NCI-H510A (cell line): ENCODE measurements at regions not wholly inside any gene's neighbourhood (a gene's known extent, or its start where the extent isn't known, plus 50 kb on each side); places are given as distances from the start of the nearest gene placed in this dataset.
"Not testable (repeated sequence)": the region's sequence is repeated elsewhere in the genome, so short reads cannot be mapped to it uniquely, and the experiment has no call there.

Experiments
- DNase-seq: peaks from one replicate; lab custom pipeline; 2025; lab: John Stamatoyannopoulos, UW

DNA sequence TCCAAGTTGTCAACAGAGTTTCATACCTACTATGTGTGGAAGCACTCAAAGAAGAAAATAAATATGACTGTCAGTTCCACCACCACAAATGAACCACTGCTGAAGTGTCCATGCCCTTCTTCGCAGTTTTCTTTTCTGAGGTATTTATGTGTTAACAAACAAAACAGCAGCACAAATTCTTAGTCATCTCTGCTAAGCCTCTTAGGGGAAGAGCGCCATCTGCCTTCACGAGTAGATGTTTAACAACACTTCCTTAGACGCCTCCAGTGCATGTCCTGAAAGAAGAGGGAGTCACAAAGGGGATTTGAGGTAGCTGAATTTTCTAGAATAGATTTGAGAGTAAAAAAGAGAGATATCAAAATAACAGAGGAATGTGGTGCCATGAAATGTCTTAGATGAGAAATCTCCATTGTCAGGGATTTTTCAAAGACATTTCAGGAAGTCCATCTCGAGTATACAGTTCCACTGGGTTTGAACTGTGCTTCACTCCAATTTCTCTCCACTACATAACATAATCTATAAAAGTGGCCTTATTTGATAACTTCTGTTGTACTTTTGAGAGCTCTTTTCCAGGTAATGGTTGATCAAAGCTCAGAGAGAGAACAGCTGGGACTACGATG, 775.3 kb upstream of the POM121L12 start:
- no peak for DNase-seq

DNA sequence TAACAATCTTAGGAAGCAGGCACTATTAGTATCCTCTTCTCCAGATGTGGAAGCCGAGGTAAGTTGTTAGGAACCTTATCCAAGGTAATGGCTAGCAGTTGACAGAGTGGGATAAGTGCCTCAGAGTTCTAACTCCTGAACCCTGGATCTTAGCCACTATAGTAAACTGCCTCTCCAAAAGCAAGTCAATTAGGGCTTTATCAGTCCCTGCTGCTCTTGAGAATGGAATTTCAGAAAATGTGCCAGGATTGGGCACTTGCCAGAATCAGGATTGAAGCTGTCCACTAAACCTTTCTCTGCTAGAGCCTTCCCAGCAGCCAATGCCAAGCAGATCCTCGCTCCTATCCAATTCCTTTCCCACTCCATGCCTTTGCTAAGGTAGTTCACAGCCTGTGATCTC, 777.5 kb upstream of the POM121L12 start:
- DNase-seq = no peak

DNA sequence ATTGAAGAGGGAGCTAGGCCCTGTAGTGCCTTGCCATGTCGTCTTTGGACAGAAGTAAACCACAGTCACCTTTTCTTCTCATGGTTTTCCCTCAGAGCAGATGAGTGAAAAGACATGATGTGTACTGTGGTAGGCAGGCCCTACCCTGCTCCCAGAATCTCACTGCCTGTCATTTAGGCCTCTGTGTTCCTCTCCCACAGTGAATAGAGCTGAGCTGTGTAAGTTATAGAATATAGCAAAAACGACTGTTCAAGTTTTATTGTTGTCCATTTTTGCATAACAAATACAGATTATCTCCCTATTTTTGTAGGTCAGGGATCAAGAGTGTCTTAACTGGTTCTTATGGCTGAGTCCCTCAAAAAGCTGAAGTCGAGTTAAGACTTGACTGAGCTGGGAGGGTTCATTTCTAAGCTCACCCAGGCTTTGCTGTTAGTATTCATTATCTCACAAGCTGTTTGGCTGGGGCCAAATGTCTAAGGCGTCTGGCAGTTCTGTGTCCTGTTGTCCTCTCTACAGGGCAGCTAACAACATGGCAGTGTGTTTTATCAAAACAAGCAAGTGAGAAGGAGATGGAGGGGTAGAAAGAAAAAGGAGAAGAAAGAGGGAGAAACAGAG, 780.9 kb upstream of the POM121L12 start:
- no peak for DNase-seq

DNA sequence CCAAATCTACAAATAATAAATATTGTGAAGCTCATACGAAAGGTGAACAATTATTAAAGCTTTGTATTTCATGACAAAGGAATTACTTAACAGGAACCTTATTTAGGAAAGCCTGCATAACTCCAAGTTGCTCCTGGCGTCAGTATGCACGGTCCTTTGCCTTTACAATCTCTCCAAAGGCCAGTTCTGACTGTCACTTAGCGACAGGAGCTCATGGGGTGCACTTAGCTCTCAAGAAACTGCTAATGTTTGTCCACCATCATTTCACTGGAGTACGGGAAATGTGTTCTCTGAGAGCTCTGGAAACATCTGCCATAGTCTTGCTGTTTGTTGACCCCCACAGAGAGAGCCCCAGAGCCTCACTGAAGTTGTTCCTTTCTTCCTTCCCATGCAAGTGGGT, 781.5 kb upstream of the POM121L12 start:
- no peak for DNase-seq

DNA sequence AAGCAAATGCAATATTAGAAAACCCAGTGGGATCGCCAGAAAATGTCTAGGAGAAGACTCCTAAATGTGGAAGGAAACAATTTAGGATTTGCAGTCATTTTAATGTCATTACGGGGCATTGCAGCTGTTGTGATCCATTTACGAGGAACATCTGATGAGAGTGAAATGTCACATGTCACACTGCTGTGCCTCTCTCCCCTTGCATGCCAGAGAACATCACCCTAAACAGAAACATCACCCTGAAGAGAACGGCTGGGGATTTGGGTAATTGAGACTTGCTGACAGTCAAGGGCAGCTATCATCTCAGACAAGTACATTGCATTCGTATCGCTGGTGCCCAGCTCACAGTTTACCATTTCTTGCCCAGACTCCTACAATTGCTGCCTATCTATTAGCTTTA, 785.7 kb upstream of the POM121L12 start:
- no peak for DNase-seq

DNA sequence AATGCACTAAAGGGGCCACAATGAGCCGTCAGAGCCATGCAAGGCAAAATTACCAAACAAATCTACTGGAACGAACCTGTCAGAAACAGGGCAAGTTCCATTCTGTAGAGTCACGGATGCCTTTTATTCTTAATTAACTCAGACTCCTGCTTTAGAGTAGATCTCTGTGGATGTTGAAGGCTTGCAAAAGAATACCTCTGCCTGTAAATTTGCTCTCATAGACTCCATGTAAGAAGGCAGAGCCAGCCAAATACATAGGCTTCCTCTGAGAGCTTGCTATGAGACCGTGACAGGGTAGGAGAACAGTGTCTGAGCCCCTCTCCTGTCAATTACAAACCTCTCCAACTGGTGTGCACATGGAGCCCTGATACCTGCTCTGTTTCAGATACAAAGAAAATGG, 787.9 kb upstream of the POM121L12 start:
- no peak for DNase-seq

DNA sequence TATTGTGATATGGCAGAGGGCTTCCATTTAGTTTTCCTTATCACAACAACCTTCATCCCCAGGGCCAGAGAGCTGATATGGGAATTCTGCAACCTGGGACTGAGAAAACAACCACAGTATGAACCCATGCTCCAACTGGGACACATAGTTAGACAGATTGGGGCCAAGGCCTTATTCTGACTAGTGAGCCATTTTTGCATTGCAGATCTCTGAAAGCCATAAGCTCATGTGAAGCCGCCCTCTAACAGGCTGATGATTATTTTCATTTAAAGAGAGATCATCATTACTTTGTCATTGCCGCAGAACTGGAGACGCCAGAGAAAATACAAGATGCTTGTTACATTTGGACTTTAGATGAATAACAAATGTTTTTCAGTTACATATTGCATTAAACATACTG, 791.7 kb upstream of the POM121L12 start:
- no peak for DNase-seq

DNA sequence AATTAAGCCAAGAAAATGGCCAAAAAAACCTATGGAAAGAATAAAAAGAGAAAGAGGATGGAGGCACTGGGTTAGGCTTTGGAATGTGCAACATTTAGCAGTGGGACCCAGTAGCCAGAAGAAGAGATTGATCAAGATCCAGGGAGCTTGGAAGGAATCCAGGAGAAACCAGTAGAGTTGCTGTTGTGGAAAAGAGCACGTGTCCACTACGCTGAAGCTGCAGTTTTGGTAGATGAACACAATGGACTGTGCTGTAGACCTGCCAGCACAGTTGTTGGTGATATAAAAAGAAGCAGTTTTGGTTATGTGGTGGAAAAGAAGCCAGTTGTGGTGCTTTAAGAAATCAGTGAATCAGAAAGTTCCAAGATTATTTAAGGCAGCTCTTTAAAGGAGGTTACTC, 802.2 kb upstream of the POM121L12 start:
- no peak for DNase-seq

DNA sequence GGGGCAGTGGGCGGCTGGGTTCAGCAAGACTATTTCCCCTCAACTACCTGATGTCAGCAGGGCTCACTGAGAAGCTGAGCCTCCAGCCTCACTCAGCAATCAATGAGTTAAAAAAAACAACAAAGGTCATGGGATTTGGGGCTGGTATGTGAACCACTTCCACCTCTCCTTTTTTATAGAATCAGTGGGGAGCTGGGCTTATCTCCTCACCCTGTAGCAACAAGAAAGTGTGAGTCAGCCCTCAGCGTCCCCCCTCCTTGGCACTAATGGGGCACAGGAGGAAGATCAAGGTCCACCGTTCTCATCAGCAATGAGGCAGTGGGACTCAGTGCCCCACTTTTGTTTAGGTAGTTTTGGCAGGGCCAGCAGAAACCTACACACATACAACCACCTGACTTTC, 823.5 kb upstream of the POM121L12 start:
- DNase-seq = no peak

DNA sequence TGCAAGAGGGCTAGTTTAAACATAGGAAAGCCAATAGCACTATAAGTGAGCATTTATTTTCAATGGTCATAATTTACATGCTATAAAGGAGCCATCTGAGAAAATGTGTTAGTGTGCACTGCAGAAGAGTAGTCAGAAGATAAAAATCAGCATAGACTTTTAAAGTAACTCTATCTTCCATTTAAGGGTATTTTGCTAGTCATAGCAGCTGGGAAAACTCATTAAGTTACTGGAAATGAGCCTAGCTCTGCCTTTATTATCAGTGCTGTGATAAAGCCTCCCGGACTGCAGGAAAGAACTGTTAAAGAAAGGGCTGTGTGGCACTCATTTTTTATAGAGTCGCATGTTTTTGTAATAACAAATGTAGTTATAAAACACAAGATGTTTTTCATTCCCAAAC, 825.8 kb upstream of the POM121L12 start:
- no peak for DNase-seq

DNA sequence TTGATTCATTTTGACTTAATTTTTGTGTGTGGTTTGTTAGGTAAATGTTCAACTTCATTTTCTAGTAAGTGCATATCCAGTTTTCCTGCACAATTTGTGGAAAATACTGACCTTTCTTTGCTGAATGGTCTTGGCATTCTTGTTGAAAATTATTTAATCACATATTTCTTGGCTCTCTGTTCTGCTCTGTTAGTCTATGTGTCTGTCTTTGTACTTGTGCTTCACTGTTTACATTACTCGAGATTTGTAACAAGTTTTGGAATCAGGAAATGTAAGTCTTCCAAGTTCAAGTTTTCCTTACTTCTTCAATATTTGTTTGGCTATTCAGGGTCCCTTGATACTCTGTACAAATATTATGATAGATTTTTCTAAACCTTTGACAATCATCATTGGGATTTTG, 838.2 kb upstream of the POM121L12 start:
- no peak for DNase-seq

DNA sequence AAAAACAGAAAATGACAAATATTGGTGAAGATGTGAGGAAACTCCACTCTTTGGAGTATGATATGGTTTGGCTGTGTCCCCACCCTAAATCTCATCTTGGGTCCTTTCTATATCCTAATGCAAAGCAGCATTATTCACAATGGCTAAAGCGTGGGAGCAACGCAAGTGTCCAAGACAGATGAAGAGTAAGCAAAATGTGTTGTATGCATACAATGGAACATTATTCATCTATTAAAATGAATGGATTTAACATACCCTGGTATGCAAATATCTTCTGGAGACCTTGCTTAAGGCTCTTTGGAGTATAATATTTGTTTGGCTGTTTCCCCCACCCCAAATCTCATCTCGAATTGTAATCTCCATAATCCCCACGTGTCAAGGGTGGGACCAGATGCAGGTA, 839.8 kb upstream of the POM121L12 start:
- no peak for DNase-seq

DNA sequence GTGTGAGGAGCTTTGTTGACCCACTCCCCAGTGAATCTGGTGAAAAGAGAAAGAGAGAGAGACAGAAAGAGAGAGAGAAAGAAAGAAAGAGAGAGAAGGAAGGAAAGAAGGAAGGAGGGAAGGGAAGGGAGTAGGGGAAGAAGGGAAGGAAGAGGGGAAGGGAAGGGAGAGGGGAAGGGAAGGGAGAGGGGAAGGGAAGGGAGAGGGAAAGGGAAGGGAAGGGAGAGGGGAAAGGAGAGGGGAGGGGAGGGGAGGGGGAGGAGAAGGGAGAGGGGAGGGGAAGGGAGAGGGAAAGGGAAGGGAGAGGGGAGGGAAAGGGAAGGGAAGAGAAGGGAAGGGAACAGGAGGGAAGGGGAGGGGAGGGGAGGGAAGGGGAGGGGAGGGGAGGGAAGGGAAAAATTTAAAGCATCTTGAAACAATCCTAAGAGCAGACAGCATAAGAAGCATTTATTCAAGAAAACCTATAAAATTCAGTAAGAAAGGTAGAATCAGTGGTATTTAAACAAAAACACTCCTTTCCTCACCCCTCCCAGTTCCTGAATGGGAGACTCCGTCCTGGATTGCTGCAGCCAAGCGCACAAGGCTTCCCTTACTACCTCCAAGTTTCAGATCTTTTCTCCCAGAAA, 846.2 kb upstream of the POM121L12 start:
- DNase-seq = no peak

DNA sequence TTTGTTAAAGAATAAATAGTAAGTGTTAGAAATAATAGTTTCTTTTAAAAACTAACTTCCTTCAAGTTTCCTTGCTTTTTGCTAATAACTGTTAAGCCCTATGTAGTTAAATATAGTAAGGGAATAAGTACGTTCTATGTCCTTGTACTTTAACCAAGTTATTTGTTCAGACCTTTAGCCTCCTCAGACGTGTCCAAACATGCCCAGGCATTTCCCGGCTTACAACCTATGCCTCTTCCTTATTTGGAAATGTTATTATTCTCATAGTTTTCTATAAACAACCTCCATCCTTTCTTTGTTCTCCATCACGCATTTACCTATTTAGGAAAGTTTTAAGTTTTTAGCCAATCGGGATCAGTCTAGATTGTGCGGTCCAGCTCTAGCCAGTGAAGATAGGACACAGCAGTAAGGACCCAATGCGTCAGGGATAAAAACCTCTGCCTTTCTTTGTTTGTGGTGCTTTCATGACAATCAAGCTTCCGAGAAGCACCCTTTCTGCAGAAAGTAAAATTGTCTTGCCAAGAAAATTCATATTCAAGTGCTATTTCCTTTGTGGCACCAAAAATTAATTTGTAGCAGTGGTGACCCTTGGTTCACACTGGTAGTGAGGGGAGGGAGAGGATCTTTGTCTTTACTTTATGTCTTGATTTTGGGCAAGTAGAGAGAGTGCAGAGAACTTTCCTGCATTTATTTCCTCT, 851.3 kb upstream of the POM121L12 start:
- DNase-seq = no peak

DNA sequence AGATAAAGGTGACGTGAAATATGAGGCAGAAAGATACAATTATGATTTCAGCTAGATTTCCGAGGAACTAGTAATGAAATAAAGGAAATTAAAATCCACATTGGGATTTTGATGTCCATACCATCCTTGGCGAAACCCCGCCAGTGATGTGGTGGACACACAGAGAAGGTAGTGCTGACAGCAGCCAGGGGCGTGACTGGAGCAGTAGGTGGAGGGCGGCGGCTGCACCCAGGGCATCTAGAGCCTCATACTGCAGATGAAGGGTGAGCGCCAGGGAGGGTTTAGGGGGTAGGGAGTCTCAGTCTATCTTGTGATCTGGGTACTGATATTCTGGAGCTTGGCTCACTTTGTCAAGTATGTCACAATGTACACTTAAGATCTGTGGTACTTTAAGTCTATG, 855.5 kb upstream of the POM121L12 start:
- DNase-seq = no peak

DNA sequence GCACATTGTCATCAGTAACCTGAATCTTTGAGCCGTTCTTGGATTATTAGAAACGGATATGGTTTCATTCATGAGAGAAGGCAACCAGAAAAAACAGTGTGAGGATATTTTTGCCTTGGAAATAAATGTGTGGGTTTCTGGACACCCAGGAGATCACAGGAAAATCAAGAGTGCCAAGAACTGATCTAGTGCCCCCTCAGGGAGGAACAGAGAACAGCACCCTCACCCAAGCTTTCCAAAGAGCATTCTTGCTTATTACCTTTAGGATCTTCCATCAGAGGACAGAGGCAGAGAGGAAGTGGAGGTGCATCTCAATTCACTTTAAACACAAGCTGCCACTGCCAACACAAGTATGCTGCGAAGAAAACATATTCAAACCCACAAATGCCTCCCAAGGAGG, 851.5 kb upstream of the COBL start:
- no peak for DNase-seq

DNA sequence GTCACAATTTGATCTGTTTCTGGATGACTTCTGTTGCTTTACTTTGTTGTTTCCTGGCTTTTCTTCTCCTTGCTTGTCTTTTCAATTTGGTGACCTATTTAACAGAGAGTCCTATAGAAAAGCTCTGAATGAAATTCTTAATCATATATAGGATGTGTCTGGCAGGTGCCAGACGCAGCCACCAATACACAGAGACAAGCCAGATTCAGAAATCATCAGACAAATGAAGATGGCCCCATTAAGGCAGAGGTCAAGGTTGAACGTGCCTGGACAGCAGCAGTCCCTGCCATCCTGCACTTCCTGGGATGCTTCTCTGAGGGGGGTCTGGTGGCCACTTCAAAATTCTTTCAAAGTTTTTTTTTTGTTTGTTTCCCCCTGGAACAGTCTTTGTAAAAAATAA, 846.7 kb upstream of the COBL start:
- DNase-seq = no peak

DNA sequence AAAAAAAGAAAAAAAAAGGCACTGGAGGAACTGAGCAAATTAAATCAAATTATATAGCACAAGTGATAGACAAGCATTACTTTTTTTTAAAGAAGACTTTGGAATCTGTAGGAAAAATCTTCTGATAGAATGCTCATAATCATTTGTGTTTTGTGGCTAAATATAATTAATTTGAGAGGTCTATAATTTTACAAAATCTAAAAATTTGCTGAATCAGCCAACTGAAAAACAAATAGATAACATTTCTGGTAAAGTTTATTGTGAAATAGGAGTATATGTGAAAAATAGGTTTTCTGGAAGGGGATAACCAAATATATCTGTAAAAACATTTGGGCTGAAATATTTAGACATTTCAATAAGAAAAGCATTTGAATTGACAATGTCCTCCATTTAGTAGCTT, 844.9 kb upstream of the COBL start:
- DNase-seq = no peak

DNA sequence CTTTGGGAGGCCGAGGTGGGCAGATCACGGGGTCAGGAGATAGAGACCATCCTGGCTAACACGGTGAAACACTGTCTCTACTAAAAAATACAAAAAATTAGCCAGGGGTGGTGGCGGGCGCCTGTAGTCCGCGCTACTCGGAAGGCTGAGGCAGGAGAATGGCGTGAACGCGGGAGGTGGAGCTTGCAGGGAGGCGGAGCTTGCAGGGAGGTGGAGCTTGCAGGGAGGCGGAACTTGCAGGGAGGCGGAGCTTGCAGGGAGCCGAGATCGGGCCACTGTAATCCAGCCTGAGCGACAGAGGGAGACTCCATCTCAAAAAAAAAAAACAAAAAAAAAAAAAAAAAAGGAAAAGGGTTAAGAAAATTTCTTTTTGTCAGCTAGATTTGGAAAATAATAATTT, 842.8 kb upstream of the COBL start:
- not testable (repeated sequence) for DNase-seq

DNA sequence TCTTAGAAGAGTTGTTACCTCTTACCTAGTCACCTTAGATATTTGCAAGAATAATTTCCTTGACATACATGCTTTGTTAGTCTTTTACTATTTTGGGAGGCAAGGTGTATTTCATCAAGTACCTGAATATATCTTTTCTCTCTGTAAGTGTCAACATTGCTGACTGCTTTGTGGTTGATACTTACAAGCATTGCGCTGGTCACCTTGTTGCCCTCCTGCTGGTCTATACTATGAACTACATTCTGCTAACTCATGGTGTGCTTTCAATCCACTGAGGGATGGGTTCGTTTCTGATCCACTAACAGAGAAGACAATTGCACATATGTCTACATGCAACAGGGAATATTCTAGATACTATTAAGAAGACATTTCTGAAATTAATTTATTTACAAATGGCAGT, 837.8 kb upstream of the COBL start:
- no peak for DNase-seq

DNA sequence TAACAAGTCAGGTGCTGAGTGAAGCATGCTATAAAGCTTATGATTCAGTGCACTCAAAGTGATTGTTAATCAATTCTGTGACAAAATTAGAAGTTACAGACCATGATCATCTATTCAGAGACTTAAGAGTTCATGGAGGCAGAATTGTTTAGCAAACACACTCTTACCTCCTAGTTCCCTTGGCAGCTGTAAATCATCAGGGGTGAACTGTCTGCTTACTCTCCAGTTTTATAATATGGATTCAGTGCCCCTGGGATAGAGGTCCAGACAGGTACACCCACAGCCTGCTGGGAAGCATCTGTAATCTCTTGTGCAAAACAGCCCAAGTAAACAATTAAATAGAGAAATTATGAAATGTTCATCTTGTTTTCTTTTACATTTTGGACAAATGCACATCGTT, 835.0 kb upstream of the COBL start:
- DNase-seq = peak; percentile 3

DNA sequence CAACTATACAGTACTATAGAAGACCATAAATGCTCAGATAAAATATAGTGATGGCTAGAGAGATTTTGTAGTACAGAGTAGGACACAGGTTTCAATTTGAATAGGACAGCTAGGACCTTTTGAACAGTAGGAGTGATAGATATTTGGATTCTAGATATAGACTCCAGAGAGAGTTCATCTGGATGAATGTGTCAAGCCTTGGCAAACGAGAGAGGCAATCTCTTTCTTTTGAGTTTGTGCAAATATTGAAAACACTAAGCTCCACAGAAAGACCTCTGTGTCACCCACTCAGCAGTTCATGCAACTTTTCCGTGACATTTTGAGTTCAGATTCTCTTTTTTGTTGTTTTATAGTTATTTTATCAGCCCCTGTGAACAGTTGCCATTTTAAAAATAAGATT, 834.3 kb upstream of the COBL start:
- DNase-seq = no peak

DNA sequence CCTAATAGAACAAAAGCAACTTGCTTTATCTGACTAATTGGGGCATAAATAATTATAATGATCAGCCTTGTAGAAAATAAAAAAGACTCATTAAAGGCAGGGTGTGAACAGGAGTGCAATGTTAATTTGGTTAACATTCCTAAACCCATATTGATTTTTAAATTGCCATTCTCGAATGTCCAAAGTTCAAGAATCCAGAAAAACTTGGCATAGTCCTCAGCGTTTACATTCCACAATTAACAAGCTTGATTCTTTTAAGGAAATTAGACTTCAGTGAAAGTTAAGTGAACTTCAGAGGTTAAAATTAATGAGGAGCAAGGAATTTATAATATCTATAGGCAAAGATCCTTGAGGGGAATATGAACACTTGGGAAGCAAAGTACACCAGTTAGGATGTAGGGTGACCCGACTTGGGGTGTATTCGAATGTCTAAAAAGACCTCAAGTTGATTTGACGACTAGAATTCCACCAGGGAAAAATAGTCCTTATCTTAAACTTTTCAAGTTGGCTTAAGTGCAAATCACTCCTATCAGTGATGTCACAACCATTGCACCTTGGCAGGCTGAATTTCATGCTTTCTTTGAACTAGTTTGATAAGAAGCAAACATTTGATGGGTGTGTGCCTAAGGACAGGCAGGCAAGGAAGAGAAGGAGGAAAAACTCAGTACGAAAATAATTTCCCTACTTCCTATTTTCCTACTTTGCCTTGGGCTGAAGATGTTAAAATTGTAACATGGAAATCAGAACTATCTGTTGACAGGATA, 830.4 kb upstream of the COBL start:
- no peak for DNase-seq
